RWPE1 (cell line): ENCODE measurements at regions not wholly inside any gene's neighbourhood (a gene's known extent, or its start where the extent isn't known, plus 50 kb on each side); places are given as distances from the start of the nearest gene placed in this dataset.
"Not testable (repeated sequence)": the region's sequence is repeated elsewhere in the genome, so short reads cannot be mapped to it uniquely, and the experiment has no call there.

Experiments
- CTCF ChIA-PET: fragments of 350-600 bp; sonication (Branson Sonifier 250); formaldehyde crosslinking; extraction: SDS; loops from one replicate; lab custom pipeline; 2021; lab: Yijun Ruan, JAX
- POLR2A ChIA-PET: fragments of 400-600 bp; formaldehyde crosslinking; extraction: SDS; loops from one replicate; lab custom pipeline; 2020; ENCODE audit warnings: antibody characterized with exemption; ENCODE audit not compliant: low non-redundant PET; lab: Yijun Ruan, JAX
- DNase-seq: peaks from one replicate; pipeline ENCODE4 v3.0.0; 2012; ENCODE audit warnings: low spot score
- H3K27ac ChIP-seq: fragments of 450-650 bp; 2 replicates; pipeline ENCODE4 v1.5.1; 2017
- TF ChIP-seq, protein P1 (sequence below): fragments of 450-650 bp; conservative IDR thresholded peaks from 2 replicates; pipeline ENCODE4 v1.5.1; 2017; ENCODE audit warnings: low read depth, mild to moderate bottlenecking

DNA sequence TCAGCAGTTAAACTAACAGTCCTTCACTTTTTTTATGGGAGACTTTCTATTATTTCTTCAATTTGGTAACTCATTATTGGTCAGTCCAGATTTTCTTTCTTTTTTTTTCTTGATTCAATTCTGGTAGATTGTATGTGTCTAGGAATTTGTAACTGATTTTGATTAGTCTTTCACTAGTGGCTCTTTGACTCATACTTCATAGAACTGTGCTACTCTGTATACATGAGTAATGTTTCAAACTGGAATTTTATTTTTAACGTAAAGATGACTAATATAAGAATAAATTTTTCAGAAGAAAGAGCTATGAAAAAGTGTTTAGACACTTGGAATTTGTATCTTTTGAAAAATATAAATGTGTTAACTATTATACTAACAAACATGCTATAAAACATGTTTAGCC, 813.0 kb downstream of the TRAM1L1 start:
- ChIA-PET CTCF (no interaction called here), POLR2A (no interaction called here)
- H3K27ac ChIP-seq = no peak overlapping the region
- no peak for DNase-seq
- TF ChIP-seq, protein P1, sequence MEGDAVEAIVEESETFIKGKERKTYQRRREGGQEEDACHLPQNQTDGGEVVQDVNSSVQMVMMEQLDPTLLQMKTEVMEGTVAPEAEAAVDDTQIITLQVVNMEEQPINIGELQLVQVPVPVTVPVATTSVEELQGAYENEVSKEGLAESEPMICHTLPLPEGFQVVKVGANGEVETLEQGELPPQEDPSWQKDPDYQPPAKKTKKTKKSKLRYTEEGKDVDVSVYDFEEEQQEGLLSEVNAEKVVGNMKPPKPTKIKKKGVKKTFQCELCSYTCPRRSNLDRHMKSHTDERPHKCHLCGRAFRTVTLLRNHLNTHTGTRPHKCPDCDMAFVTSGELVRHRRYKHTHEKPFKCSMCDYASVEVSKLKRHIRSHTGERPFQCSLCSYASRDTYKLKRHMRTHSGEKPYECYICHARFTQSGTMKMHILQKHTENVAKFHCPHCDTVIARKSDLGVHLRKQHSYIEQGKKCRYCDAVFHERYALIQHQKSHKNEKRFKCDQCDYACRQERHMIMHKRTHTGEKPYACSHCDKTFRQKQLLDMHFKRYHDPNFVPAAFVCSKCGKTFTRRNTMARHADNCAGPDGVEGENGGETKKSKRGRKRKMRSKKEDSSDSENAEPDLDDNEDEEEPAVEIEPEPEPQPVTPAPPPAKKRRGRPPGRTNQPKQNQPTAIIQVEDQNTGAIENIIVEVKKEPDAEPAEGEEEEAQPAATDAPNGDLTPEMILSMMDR = no peak

DNA sequence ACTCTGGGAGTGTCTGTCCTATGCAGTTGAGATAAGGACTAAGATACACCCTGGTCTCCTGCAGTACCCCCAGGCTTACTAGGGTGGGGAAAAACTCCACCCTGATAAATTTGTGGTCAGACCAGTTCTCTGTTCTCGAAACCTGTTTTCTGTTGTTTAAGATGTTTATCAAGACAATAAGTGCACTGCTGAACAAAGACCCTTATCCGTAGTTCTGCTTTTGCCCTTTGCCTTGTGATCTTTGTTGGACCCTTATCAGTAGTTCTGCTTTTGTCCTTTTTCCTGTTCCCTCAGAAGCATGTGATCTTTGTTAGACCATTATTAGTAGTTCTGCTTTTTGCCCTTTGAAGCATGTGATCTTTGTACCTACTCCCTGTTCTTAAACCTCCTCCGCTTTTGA, 824.4 kb downstream of the TRAM1L1 start:
- POLR2A ChIA-PET, DNase-seq, H3K27ac ChIP-seq, CTCF ChIA-PET: not testable (repeated sequence)

DNA sequence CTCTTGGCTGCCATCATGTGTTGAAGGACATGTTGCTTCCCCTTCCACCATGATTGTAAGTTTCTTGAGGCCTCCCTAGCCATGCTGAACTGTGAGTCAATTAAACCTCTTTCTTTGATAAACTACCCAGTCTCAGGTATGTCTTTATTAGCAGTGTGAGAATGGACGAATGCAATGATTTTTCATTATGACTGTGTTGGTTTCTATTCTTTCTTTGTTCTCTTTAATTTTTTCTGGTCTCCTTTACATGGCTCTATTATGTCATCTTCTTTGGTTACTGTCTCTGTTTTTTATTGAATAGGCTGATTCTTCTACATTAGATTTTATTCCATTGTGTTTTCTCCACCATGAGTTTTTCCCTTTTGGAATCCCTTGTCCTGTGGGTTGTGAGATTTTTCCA, 840.6 kb downstream of the TRAM1L1 start:
- DNase-seq = no peak
- CTCF ChIA-PET = no interaction called here
- POLR2A ChIA-PET = no interaction called here
- TF ChIP-seq, protein P1 = no peak
- no peak overlapping the region for H3K27ac ChIP-seq

DNA sequence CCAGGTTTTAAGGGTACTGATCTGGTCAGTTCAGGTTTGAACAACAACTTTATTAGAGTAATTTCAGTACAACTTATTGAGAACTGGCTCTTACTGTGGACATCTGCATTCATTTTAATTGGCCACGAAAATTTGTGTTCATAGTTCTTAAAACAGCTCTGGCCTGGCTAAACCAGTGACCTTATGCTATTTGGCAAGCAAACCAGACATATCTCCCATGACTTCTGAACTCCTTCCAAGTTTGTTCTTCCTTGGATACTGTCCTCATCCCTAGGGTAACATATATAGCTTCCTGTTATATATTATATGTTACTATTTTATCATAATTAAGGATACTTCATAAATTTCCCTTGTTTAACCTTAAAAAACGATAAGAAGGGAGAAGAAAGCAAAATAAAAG, 841.9 kb downstream of the TRAM1L1 start:
- CTCF ChIA-PET = no interaction called here
- TF ChIP-seq, protein P1 = no peak
- no peak overlapping the region for H3K27ac ChIP-seq
- POLR2A ChIA-PET = no interaction called here
- DNase-seq = no peak

DNA sequence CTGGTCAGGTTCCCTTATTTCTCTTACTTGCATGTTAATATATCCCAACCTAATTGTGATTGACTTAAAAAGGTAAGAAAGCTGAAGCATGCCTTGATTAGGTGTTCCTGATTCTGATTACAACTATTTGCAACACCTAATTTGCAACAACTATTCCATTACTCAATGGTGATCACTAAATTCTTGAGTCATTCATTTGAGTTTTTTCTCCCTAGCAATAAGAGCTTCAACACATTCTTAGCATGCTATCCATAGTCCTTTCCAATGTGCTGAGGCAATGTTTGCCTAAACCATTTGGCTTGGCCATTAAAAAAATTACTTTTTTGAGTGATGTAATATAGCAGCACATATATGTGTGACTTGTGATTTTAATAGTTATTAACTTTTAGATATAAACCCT, 851.4 kb downstream of the TRAM1L1 start:
- CTCF ChIA-PET = no interaction called here
- POLR2A ChIA-PET = no interaction called here
- H3K27ac ChIP-seq = no peak overlapping the region
- DNase-seq = no peak
- TF ChIP-seq, protein P1 = no peak

DNA sequence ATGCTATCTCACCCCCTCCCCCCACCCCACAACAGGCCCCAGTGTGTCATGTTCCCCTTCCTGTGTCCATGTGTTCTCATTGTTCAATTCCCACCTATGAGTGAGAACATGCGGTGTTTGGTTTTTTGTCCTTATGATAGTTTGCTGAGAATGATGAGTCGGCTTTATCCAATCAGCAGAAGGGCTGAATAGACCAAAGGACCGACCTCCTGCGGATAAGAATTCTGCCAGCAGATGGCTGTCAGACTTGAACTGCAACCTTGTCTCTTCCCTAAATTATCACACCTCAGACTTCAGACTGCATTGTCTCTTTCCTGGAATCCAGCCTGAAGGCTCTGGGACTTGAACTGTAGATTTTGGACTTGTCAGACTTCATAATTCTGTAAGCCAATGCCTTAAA, 853.4 kb downstream of the TRAM1L1 start:
- H3K27ac ChIP-seq, POLR2A ChIA-PET, CTCF ChIA-PET, DNase-seq: not testable (repeated sequence)

DNA sequence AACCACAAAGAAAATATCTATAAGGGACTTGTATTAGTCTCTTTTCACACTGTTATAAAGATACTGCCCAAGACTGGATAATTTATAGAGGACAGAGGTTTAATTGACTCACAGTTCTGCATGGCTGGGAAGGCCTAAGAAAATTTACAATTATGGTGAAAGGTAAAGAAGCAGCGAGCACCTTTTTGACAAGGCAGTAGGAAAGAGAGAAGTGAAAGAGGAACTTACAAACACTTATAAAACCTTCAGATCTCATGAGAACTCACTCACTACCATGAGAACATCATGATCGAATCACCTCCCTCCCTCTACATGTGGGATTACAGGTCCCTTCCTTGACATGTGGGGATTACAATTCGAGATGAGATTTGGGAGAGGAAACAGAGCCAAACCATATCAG, 856.0 kb downstream of the TRAM1L1 start:
- H3K27ac ChIP-seq = no peak overlapping the region
- POLR2A ChIA-PET = no interaction called here
- no peak for DNase-seq
- TF ChIP-seq, protein P1 = no peak
- CTCF ChIA-PET = no interaction called here

DNA sequence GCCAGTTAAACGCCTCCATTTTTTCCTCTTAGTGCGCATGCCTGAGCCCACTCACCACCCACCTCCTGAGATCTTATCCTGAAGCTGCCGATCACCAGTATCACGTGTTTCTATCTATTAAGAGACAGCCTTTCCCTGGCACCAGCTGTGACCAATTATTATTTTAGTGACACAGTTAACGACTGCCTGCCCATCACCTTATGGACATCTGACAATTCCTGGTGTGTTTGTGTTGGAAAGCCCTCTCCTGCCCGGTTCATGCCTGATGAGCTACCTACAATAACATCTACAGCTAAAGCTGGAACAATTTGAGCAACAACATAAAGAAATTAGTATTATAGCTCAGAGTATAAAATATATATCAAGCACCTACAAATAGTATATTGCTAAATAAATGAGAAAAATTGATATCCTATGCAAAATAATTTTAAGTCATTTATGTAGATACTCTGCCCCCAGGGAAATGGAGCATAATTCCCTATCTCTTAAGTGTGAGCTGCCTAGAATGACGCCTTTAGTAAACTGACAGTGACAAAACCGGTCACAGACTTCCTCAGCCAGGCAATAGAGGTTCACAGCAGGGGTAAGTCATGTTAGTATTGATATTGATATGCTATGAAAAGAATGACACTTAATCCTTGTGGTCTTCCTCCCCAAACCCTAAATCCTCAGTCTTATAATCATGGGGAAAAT, 862.2 kb downstream of the TRAM1L1 start:
- ChIA-PET CTCF (interaction anchor here (0.6 kb wide), 1 partner anchor 272 kb away, joined by 3 read pairs; no protein-coding TSS in a partner anchor), POLR2A (no interaction called here)
- DNase-seq = no peak
- no peak overlapping the region for H3K27ac ChIP-seq
- TF ChIP-seq, protein P1 = no peak
